NCI-H524 treated with DMSO at 0.1 percent for 48 hours (cell line): ENCODE measurements at regions not wholly inside any gene's neighbourhood (a gene's known extent, or its start where the extent isn't known, plus 50 kb on each side); places are given as distances from the start of the nearest gene placed in this dataset.
"Not testable (repeated sequence)": the region's sequence is repeated elsewhere in the genome, so short reads cannot be mapped to it uniquely, and the experiment has no call there.

Experiments
- DNase-seq: peaks from one replicate; lab custom pipeline; 2025; lab: John Stamatoyannopoulos, UW

DNA sequence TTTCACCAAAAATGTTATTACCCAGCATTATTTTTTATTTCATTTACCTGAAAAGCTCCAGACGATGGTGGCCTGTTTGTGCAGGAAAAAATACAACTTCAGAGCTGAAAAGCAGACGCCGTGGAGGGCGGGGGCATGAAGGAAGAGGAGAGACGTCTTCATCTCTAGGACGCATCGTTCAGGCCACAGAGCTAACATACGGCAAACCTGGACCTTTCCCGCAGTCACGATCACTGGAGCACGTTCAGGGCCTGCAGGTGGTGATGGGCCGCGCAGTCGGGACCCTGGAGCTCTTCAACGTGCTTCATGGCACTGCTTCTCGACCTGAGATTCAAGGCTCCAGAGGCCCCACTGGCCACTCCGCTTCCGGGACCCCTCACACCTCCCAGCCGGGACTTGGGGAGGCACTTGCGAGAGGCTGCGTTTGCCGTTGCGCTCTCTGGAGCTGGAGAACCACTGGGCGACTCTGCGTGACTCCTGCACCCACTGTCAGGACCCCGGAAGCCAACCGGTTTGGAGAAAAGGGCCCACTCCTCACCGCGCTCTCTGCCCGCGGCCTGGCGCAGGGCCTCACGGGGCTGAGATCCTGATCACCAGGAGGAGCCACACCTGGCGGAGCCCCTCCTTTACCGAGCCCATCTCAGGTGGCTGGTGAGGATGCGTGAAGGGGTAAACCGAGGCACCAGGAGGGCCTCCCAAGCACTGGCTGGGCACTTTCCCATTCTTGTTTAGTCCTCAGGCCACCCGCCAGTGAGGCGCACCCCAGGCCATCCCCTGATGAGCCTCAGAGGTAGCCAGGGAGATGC, 164.4 kb upstream of the AFDN start:
- DNase-seq = no peak

DNA sequence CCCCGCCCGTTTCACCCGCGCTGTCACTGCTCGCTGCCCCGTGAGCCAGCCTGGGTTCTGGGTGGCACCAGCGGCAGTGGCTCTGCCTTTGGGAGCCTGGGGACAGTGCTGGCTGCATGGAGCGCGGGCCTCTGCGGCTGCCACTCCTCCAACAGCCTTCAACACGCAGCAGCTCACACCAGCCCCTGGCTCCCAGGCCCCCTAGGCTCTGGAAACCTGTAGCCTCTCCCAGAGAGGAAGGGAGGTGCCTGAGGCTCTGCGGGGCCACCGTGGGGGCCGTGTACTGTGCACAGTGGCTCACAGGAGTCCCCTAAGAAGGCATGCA, 163.9 kb upstream of the AFDN start:
- no peak for DNase-seq

DNA sequence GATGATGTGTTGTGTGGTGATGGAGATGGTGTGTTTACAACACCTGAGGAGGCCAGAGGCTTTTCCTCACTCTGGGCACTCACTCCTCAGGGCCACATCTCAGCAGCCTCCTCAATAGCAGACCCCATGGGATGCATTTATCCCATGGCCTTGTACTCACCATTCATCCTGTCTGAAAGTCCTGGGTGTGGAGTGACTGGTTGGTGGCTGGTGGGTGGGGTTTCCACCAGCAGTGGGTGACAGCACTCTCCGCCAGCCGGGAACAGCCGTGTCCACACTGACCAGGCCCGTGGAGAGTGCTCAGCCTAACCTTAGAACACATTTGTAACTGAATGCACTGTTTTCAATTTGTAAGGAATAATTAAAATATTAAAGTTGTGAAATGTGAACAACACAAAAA, 163.4 kb upstream of the AFDN start:
- no peak for DNase-seq

DNA sequence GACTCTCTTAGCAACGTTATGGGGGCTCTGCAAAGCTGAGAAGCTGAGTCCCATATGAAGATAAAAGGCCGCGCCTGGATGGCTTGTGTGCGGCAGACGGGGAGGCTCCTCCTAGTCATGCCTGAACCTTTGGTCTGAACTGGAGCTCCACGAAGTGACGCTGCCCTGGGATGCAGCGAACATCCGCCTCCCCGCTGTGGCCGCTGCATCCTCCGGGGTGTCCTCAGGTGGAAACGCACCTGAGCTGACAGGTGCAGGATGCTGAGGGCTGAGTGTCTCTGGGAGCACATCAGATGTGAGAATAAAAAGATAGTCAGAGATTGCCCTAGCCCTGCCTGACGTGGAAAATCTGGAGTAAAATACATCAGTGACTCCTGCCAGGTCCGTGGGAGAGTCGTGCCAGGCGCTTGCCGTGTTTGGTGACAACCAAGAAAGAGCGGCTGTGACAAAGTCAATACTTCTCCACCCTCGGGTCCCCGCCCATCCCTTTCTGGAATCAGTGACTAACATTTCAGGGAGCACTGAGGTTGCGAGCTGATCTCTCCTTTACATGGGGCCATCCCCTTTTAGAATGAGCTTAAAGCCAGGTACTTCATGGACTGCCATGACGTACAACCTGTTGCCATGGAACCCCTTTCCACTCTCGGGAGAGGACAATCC, 162.8 kb upstream of the AFDN start:
- DNase-seq = no peak

DNA sequence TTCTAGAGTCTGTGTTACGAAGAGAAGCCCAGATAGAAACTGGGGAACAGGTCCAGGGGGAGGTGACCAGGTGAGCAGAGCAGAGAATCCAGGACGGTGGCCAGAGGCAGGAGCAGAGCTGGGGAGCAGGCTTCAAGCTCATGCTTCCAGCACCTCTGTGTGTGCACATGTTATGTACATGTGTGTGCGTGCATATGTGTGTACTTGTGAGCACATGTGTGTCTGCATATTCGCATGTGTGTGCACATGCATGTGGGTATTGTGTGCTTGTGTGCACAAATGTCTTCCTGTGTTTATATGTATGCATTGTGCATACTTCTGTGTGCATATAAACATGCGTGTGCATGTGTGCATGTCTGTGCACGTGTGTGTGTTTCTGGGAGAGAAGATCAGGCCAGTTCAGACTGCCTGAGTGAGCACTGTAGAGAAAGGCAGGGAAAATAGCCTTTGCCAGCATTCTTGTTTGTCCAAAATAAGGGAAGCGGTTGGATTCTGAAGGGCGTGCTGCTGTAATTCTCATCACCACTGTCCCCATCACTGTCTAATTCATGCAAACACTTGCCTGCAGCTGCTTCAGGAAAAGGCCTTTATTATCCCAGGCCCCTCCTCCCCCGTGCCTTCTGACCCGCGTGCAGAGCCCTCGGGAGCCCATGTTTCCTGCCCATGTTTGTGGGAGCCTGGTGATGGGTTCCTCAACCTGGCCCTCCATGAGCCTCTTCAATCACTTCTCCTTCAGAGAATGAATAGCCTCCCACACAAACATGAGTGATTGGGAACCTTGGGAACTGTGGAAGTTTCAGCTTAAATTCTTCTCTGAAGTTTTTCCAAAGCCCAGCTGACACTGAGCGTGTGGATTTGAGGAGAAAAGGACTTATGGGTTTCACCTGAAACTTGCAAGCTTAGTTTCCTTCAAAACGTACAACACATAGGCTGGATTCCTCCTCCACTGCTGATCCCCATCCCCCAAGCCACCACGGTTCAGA, 161.7 kb upstream of the AFDN start:
- no peak for DNase-seq

DNA sequence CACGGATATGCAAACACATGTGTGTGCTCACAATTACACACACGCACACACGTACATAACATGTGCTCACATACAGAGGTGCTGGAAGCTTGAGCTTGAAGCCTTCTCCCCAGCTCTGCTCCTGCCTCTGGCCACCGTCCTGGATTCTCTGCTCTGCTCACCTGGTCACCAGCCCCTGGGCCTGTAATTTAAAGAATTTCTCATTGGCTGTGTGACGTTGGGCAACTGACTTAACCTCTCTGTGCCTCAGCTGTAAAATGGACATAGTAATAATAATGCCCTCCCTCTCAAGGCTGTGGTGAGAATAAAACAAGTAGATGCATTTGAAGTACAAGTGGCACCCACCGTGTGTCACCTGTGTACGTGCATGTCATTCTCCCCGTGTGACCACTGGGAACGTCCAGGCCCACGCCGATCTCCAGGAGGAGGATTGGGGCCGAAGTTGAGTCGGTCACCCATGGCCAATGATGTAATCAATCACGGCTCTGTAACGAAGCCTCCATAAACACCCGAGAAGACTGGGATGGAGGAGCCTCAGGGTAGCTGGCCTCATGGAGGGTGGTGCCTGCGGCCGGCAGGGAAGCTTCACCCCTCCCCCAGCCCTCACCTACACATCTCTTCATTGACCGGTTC, 160.9 kb upstream of the AFDN start:
- no peak for DNase-seq

DNA sequence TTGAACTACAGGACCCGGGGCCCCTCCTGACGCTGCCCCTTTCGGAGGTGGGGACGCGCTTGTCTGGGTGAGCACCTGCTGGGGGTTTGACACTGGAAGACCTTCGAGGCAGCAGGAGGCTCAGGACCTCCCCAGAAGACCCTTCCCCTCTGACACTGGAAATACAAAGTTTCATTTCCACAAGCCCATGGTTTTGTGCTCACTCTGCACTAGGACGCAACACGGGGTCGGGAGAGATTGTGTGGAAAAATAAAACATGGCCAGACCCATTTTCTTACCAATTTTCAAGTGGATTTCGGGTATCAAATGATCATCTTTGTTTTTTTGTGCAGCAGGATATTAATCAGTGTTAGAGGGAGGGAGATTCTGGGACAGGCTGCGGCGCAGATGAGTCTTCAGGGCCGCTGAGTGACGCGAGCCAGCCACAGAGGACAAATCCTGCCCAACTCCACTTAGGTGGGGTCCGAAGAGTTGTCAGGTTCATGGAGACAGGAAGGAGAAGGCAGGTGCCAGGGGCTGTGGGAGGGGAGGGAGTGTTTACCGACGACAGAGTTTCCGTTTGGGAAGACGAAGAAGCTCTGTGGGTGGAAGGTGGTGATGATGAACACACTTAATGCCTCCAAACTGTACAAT, 160.0 kb upstream of the AFDN start:
- no peak for DNase-seq

DNA sequence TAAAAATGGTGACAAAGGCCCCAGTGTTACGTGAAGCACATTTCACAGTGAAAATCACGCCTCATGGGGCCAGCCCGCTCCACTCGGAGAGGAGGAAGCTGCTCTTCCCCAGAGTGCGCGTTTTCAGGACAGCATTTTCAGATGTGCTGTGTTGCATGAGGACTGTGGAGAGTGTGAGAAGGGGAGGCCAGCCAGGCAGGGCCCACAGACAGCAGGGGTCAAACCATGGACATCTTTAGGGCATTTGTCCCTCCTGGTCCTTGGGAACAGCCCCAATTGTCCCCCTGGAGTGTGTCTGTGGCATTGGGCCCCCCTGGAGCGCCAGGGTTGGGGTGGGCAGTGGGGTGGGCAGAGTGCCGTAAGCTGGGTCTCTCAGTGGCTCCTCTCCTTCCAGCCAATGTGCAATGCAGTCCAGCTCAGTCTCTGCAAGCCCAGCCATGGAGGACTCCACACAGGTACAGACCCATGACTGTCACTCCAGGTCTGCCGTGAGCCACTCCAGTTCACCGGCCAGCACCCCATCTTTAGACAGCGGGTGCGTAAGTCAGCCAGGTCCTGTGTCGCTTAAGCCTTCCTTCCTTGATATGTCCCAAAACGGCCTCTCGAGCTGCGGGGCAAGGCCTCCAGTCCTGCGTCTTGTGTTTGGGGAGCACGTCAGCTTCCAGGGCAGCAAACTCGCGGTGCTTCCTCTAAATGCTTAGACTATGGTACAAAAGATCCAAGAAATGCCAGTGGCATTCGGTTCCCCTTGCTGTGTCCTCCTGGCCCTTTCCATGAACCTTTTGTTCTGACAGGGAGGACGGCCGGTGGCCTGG, 159.3 kb upstream of the AFDN start:
- no peak for DNase-seq

DNA sequence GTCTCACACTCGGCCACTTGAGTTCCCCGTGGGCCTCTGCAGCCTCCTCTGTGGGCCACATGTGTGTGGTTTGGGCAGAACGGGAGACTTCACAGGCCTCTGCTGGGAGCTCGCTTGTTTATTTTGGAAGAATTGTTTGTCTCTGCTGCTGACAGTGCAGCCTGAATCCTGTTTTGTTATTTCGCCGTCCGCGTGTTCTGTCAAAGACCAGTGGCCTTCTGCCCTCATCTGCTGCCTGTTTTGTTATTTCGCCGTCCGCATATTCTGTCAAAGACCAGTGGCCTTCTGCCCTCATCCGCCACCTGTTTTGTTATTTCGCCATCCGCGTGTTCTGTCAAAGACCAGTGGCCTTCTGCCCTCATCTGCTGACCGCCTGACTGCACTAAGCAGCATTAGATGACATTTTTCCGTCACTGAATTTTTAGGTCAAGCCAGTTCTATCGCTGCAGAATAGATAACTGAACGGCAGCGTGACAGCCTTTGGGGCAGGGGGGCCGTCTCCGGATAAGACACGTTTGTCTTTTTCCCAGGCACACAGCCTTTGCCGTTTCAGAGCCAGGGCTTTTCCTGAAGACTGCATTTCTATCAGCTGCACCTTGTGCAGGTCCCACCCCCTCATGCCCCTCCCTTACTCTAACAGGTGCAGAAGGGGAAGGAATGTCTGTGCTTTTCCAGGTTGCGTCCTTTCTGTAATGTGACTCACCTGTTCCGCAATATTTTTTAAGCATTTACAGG, 158.5 kb upstream of the AFDN start:
- DNase-seq = no peak

DNA sequence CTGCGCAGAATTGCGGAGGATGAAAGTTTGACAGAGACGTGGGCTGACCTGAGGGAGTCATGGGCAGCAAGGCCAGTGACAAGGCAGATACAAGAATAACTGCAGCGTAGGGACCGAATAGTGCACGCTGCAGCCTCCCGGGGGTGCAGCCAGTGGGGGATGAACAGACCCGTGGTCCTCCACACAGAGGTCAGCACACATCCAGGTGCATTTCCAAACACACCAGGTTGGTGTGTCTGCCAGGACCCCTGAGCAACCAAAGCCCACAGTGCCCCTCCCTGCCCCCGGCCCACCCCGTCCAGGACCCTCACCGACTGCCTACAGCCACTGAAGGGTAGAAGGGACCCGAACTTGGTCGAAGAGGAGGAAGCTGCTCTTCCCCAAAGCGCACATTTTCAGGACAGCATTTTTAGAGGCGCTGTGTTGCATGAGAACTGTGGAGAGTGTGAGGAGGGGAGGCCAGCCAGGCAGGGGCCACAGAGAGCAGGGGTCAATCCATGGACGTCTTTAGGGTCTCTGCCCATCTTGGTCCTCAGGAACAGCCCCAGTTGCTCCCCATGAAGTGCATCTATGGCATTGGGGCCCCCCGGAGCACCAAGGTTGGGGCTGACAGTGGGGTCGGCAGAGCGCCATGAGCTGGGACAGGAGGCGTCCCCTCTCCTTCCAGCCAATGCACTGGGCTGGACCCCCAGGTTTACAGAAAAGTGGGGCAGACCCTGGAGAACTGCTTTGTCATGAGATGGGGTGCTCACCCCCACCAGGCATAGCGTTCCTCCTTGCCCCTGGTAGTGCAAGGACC, 157.8 kb upstream of the AFDN start:
- DNase-seq = no peak

DNA sequence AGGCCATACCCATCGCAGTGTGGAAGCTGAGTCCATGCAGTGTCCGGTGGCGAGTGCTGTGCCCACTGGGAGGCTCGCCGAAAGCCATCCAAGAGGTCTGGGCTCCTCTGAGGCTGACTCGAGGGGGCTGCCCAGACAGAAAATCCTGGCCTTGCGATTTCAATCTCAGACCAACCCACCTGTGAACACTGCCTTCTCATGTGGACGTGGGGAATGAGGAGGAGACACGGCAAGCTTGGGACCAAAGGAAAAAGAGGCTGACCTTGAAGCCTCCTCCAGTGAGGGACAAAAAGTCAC, 157.2 kb upstream of the AFDN start:
- no peak for DNase-seq

DNA sequence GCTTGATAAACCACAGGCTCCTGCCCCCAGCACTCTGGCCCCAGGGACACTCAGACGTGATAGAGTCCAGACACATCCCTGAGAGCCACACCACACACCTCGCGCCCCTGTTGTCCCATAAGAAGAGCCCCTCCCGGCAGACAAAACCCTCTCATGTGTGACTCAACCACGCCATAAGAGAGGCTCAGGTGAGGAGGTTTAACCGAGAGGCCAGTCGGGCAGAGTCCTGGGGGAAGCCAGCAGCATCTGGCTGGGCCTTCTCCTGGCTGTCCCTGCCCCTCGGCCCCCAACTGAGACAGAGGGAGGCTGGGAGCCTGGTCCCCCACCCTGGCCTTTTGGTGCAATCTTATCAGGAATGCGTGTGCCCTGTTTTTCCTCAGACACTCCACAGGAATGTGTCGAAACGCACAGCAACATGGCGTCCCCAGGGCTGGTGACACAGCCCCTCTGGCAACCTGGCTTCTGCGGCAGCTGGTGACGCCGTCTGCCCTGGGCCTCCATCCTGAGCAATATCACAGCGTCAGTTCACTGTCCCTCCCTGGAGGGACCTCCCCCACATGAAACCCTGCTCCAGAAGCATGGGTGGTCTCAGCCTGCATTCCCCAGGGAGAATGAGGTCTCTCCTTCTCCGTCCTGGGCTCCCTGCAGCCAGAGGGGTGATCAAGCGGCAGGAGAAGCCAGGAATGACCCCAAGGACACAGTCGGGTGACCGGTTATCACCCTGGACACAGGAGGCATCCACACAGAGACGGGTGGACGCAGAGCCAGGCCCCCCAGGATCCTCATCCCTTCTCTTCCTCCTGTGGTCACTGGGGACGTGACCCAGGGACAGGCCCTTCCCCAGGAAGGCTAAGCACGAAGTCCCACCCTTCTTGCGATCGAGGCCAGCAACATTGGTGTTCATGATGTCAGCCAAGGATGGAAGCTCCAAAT, 156.6 kb upstream of the AFDN start:
- DNase-seq = no peak

DNA sequence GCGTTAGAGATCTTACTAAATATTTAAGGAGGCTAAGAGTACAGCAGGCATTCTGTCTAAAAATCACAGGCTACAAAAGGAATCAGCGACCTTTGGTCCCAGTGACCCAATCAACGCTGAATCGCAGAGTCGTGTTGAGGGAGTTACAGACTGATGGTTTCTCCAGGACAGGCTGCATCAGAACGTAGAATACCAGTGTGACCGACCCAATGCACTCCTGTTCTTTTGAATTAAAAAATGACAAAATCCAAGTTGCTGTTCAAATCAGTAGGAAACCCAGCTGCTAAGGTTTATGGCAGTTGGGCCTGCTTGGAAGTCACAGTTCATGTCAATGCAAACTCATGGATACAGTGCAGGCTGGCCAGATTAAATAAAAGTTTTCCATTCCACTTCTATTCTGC, 155.8 kb upstream of the AFDN start:
- DNase-seq = no peak

DNA sequence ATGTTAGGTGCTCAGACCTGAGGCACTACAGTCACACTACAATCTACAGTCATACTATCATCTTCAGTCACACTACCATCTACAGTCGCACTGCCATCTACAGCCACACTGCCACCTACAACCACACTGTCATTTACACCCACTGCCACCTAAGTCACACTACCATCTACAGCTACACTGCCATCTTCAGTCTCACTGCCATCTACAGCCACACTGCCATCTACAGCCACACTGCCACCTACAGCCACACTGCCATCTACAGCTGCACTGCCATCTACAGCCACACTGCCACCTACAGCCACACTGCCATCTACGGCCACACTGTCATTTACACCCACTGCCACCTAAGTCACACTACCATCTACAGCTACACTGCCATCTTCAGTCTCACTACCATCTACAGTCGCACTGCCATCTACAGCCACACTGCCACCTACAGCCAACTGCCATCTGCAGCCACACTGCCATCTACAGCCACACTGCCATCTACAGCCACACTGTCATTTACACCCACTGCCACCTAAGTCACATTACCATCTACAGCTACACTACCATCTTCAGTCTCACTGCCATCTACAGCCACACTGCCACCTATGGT, 155.2 kb upstream of the AFDN start:
- not testable (repeated sequence) for DNase-seq

DNA sequence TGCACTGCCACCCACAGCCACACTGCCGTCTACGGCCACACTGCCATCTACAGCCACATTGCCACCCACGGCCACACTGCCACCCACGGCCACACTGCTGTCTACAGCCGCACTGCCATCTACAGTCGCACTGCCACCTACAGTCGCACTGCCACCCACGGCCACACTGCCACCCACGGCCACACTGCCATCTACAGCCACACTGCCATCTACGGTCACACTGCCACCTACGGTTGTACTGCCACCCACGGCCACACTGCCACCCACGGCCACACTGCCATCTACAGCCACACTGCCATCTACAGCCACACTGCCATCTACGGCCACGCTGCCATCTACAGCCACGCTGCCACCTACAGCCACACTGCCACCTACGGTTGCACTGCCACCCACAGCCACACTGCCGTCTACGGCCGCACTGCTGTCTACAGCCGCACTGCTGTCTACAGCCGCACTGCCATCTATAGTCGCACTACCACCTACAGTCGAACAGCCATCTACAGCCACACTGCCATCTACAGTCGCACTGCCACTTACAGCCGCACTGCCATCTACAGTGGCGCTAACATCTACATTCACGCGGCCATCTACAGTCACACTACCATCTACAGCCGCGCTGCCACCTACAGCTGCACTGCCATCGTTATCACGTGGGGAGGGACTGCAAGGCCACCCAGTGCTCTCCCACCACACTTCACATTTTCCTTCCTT, 154.6 kb upstream of the AFDN start:
- DNase-seq = no peak

DNA sequence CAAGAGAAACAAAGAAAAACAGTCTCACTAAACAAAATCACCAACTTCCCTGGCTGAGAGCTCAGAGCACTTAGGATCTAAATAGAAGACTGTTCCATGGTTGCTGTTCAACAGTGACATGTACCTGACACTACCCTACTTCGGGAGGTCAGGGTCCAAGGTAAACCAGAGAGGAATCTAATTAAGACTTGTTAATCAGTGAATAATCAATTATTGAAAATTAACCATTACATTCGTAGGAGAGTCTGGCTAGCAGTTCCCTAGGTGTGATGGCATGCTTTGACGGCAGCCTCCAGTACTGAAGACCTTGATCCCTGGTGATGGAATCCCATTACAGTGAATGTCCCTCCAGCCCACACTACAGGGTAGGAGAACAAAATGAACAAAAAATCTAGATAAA, 154.0 kb upstream of the AFDN start:
- no peak for DNase-seq

DNA sequence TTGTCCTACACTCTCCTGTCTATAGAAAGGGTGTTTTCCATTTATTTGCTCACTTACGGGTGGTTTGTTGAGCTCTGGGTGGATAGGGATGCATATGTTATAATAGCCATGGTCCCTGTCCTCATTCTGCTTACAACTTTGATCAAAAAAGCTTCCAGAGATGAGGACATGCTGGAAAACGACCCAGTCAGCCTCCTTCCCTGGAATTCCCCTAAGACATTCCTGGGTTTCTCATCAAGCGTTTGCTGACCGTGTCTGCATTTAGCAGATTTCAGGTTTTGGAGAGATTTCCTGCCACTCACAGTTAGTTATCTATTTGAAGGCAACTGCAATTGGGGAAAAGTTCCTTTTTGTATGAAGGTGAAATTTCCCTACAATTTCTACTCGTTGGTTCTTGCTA, 152.8 kb upstream of the AFDN start:
- DNase-seq = no peak
